GM18505 (cell line): ENCODE measurements at regions not wholly inside any gene's neighbourhood (a gene's known extent, or its start where the extent isn't known, plus 50 kb on each side); places are given as distances from the start of the nearest gene placed in this dataset.

Experiments used
- ATAC-seq: cut with Tn5 transposase; IDR thresholded peaks from one replicate; pipeline ENCODE4 v1.9.1; 2021; ENCODE audit not compliant: unreplicated experiment
- POLR2A ChIP-seq: IDR thresholded peaks from 4 replicates; pipeline ENCODE4 v1.6.1; 2011; ENCODE audit warnings: borderline replicate concordance; ENCODE audit not compliant: insufficient read depth, insufficient read length; ENCODE audit errors: extremely low read depth

GRCh38 chr16:64641343-64641742 lies 480.5 kb downstream of the CDH11 start:
- no peak for TF ChIP-seq POLR2A
- ATAC-seq, result no peak

GRCh38 chr16:64638766-64639165 lies 483.1 kb downstream of the CDH11 start:
- no peak for TF ChIP-seq POLR2A
- ATAC-seq, result no peak

GRCh38 chr16:64629622-64630021 lies 492.2 kb downstream of the CDH11 start:
- no peak for ATAC-seq
- TF ChIP-seq POLR2A, result no peak

GRCh38 chr16:64627781-64628180 lies 494.1 kb downstream of the CDH11 start:
- ATAC-seq, result no peak
- no peak for TF ChIP-seq POLR2A

GRCh38 chr16:64627288-64627687 lies 494.6 kb downstream of the CDH11 start:
- ATAC-seq, result no peak
- TF ChIP-seq POLR2A, result no peak

- no peak for ATAC-seq
- no peak for TF ChIP-seq POLR2A
These were observed 495.1 kb downstream of the CDH11 start for GRCh38 chr16:64626776-64627175.

- ATAC-seq, result no peak
- no peak for TF ChIP-seq POLR2A
These were observed 500.2 kb downstream of the CDH11 start for GRCh38 chr16:64621616-64622015.

GRCh38 chr16:64617836-64618476 lies 503.9 kb downstream of the CDH11 start:
- TF ChIP-seq POLR2A, result no peak
- ATAC-seq, result no peak

GRCh38 chr16:64615630-64616280 lies 506.1 kb downstream of the CDH11 start:
- no peak for TF ChIP-seq POLR2A
- no peak for ATAC-seq

- TF ChIP-seq POLR2A, result no peak
- ATAC-seq, result no peak
These were observed 525.7 kb downstream of the CDH11 start for GRCh38 chr16:64596196-64596595.

GRCh38 chr16:64590513-64590912 lies 531.4 kb downstream of the CDH11 start:
- no peak for TF ChIP-seq POLR2A
- ATAC-seq, result no peak

- no peak for ATAC-seq
These were observed 532.0 kb downstream of the CDH11 start for GRCh38 chr16:64589836-64590235.

GRCh38 chr16:64586781-64587180 lies 535.1 kb downstream of the CDH11 start:
- TF ChIP-seq POLR2A, result no peak
- ATAC-seq, result no peak

More at GRCh38 chr16:64589836-64590235, 532.0 kb downstream of the CDH11 start:
- no peak for TF ChIP-seq POLR2A

GRCh38 chr16:64585367-64585766 lies 536.5 kb downstream of the CDH11 start:
- TF ChIP-seq POLR2A, result no peak
- no peak for ATAC-seq
